IMR-90 (cell line): ENCODE measurements at regions not wholly inside any gene's neighbourhood (a gene's known extent, or its start where the extent isn't known, plus 50 kb on each side); places are given as distances from the start of the nearest gene placed in this dataset.

Experiments
- CHD1 ChIP-seq: IDR thresholded peaks from 2 replicates; pipeline ENCODE4 v1.6.1; 2012; ENCODE audit warnings: low read depth, low read length, improper control_type of control experiment
- FOS ChIP-seq: fragments of 150-350 bp; IDR thresholded peaks from 2 replicates; pipeline ENCODE4 v1.6.1; 2016; ENCODE audit warnings: low read depth, low read length
- MAFK ChIP-seq: IDR thresholded peaks from 2 replicates; pipeline ENCODE4 v1.6.1; 2012; ENCODE audit warnings: low read depth, low read length, improper control_type of control experiment
- MAZ ChIP-seq: IDR thresholded peaks from 2 replicates; pipeline ENCODE4 v1.6.1; 2012; ENCODE audit warnings: low read depth, mild to moderate bottlenecking, low read length, improper control_type of control experiment, moderate library complexity, borderline replicate concordance
- NFE2L2 ChIP-seq: fragments of 150-350 bp; IDR thresholded peaks from 2 replicates; pipeline ENCODE4 v1.6.1; 2016; ENCODE audit warnings: low read depth, mild to moderate bottlenecking, low read length
- POLR2A ChIP-seq: IDR thresholded peaks from 2 replicates; pipeline ENCODE4 v1.6.1; 2012; ENCODE audit warnings: mild to moderate bottlenecking, low read depth, low read length
- RCOR1 ChIP-seq: IDR thresholded peaks from 2 replicates; pipeline ENCODE4 v1.6.1; 2012; ENCODE audit warnings: mild to moderate bottlenecking, low read length, improper control_type of control experiment; ENCODE audit not compliant: insufficient replicate concordance
- SMC3 ChIP-seq: fragments of 150-350 bp; IDR thresholded peaks from 2 replicates; pipeline ENCODE4 v1.6.1; 2016; ENCODE audit warnings: low read depth, mild to moderate bottlenecking, antibody characterized with exemption, low read length, moderate library complexity
- TF ChIP-seq, protein P1 (sequence below): conservative IDR thresholded peaks from 2 replicates; pipeline ENCODE4 v1.5.1; 2012; ENCODE audit warnings: mild to moderate bottlenecking, low read depth, low read length, improper control_type of control experiment

GRCh38 chr3:151034303-151034702 is 51.2 kb upstream of the MED12L start:
- TF ChIP-seq POLR2A (no peak), CHD1 (no peak), NFE2L2 (no peak), MAFK (no peak), MAZ (no peak), SMC3 (no peak), FOS (no peak), RCOR1 (no peak)
- TF ChIP-seq, protein P1, sequence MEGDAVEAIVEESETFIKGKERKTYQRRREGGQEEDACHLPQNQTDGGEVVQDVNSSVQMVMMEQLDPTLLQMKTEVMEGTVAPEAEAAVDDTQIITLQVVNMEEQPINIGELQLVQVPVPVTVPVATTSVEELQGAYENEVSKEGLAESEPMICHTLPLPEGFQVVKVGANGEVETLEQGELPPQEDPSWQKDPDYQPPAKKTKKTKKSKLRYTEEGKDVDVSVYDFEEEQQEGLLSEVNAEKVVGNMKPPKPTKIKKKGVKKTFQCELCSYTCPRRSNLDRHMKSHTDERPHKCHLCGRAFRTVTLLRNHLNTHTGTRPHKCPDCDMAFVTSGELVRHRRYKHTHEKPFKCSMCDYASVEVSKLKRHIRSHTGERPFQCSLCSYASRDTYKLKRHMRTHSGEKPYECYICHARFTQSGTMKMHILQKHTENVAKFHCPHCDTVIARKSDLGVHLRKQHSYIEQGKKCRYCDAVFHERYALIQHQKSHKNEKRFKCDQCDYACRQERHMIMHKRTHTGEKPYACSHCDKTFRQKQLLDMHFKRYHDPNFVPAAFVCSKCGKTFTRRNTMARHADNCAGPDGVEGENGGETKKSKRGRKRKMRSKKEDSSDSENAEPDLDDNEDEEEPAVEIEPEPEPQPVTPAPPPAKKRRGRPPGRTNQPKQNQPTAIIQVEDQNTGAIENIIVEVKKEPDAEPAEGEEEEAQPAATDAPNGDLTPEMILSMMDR = no peak
